Choroid plexus epithelial cell (primary cell): ENCODE measurements at regions not wholly inside any gene's neighbourhood (a gene's known extent, or its start where the extent isn't known, plus 50 kb on each side); places are given as distances from the start of the nearest gene placed in this dataset.
A peak's percentile ranks its signal among the peaks of the same experiment; 100 is the strongest.

Experiments used
- DNase-seq: peaks from one replicate; pipeline ENCODE4 v3.0.0-alpha.2; 2010; ENCODE audit warnings: low read depth
- H3K4me3 ChIP-seq: 2 replicates; pipeline ENCODE4 v1.5.1; 2011; ENCODE audit warnings: low read depth, mild to moderate bottlenecking, control low read depth, low read length, moderate library complexity
- CTCF ChIP-seq: conservative IDR thresholded peaks from 2 replicates; pipeline ENCODE4 v1.5.1; 2011; ENCODE audit warnings: low read depth, mild to moderate bottlenecking, control low read depth, inconsistent platforms, low read length, moderate library complexity

GRCh38 chr4:54359919-54360650 is 131.0 kb downstream of the PDGFRA start:
- no peak overlapping the region for H3K4me3 ChIP-seq
- TF ChIP-seq CTCF, result no peak
- DNase-seq, result no peak

- no peak overlapping the region for H3K4me3 ChIP-seq
- no peak for DNase-seq
- TF ChIP-seq CTCF, result no peak
Observed at GRCh38 chr4:54363037-54363436, 133.9 kb downstream of the PDGFRA start.

GRCh38 chr4:54365691-54366090 is 136.6 kb downstream of the PDGFRA start:
- DNase-seq, result no peak
- no peak for TF ChIP-seq CTCF
- no peak overlapping the region for H3K4me3 ChIP-seq

GRCh38 chr4:54367059-54367458 is 138.0 kb downstream of the PDGFRA start:
- H3K4me3 ChIP-seq, result no peak overlapping the region
- peak; percentile 7 for DNase-seq
- TF ChIP-seq CTCF, result peak; percentile 19

- no peak for TF ChIP-seq CTCF
- peak; percentile 44 for DNase-seq
- no peak overlapping the region for H3K4me3 ChIP-seq
Observed at GRCh38 chr4:54368281-54369265, 139.5 kb downstream of the PDGFRA start.

- no peak overlapping the region for H3K4me3 ChIP-seq
- no peak for TF ChIP-seq CTCF
- DNase-seq, result no peak
Observed at GRCh38 chr4:54371173-54371572, 142.1 kb downstream of the PDGFRA start.
